ENCODE measurements at regions not wholly inside any gene's neighbourhood (a gene's known extent, or its start where the extent isn't known, plus 50 kb on each side); places are given as distances from the start of the nearest gene placed in this dataset.

DNA sequence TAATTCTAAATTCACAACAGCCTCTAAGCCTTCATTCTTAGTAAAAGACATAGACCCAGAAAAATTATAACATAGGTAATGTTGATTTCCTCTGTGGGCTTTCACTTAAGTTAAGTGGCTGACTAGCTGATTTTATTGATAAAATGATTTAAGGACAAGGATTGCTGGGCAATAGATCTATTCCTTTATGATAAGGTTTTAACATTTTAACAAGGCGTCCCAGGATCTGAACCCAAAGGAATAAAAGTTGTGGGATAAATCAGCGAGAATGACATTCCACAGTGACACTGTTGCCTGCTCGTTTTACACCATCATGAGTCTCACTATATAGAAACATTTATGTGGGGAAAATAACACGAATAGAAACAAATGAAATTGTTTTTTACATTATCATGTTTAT is 1151.0 kb downstream of the ZPLD1 start:
- Histone ChIP-seq H3K4me1 (ENCODE audit: insufficient read depth, low read length) (no peaks in the 10 kb centered on the region), H3K36me3 (ENCODE audit: insufficient read depth, low read length) (no peaks in the 10 kb centered on the region), H3K4me3 (ENCODE audit: insufficient read depth, low read length) (no peak overlapping the region), H3K27me3 (ENCODE audit: insufficient read depth, low read length) (no peaks in the 10 kb centered on the region), H3K79me2 (ENCODE audit: insufficient read depth, low read length) (no peaks in the 10 kb centered on the region), H3K9me3 (ENCODE audit: low read depth, low read length) (no peaks in the 10 kb centered on the region), H3K4me2 (ENCODE audit: insufficient read depth, low read length) (no peak overlapping the region), H4K20me1 (ENCODE audit: insufficient read depth, low read length) (no peaks in the 10 kb centered on the region), H3K27ac (ENCODE audit: low read depth, low read length) (no peak overlapping the region), H2AFZ (ENCODE audit: low read length) (no peak overlapping the region)
- DNase-seq (ENCODE audit: insufficient read length, low spot score, missing footprints): no peak
- TF ChIP-seq CTCF (IDR thresholded peaks at IDR 0.05; ENCODE audit: extremely low read depth, low read depth, low read length): no peak

DNA sequence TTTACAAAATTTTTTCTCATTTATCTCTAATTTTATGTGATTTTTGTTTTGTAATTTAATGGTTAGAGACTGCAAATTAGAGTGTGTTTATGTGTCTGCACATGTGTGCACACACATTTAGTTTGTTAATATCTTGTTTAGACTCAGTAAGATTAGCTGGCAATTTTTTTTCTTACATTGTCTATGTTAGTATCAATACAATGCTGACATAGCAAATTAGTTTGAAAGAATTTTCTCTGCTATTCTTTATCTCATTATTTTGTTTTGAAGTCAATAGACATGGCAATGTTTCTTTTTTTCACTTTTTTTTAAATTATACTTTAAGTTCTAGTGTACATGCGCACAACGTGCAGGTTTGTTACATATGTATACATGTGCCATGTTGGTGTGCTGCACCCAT is 1155.0 kb downstream of the ZPLD1 start:
- H3K36me3 ChIP-seq (ENCODE audit: insufficient read depth, low read length): no peaks in the 10 kb centered on the region
- DNase-seq (ENCODE audit: insufficient read length, low spot score, missing footprints): no peak
- H2AFZ ChIP-seq (ENCODE audit: low read length): no peak overlapping the region

GRCh38 chr3:103600844-103601243 is 1166.0 kb downstream of the ZPLD1 start:
- peaks cover 4% of the 10 kb centered on the region for H3K9me3 ChIP-seq (ENCODE audit: low read depth, low read length)
- H3K27me3 ChIP-seq (ENCODE audit: insufficient read depth, low read length): no peaks in the 10 kb centered on the region
- H3K4me3 ChIP-seq (ENCODE audit: insufficient read depth, low read length): no peak overlapping the region
- no peak for TF ChIP-seq CTCF (IDR thresholded peaks at IDR 0.05; ENCODE audit: extremely low read depth, low read depth, low read length)
- no peaks in the 10 kb centered on the region for H3K36me3 ChIP-seq (ENCODE audit: insufficient read depth, low read length)
- no peak overlapping the region for H3K27ac ChIP-seq (ENCODE audit: low read depth, low read length)
- no peak overlapping the region for H2AFZ ChIP-seq (ENCODE audit: low read length)
- no peaks in the 10 kb centered on the region for H3K79me2 ChIP-seq (ENCODE audit: insufficient read depth, low read length)
- H3K4me2 ChIP-seq (ENCODE audit: insufficient read depth, low read length): no peak overlapping the region
- no peaks in the 10 kb centered on the region for H3K4me1 ChIP-seq (ENCODE audit: insufficient read depth, low read length)
- H4K20me1 ChIP-seq (ENCODE audit: insufficient read depth, low read length): no peaks in the 10 kb centered on the region
- DNase-seq (ENCODE audit: insufficient read length, low spot score, missing footprints): no peak

More for the DNA sequence above, 1155.0 kb downstream of the ZPLD1 start:
- no peaks in the 10 kb centered on the region for H3K4me1 ChIP-seq (ENCODE audit: insufficient read depth, low read length)
- H3K79me2 ChIP-seq (ENCODE audit: insufficient read depth, low read length): no peaks in the 10 kb centered on the region
- H3K4me2 ChIP-seq (ENCODE audit: insufficient read depth, low read length): no peak overlapping the region
- H3K9me3 ChIP-seq (ENCODE audit: low read depth, low read length): no peaks in the 10 kb centered on the region
- H3K4me3 ChIP-seq (ENCODE audit: insufficient read depth, low read length): no peak overlapping the region
- no peaks in the 10 kb centered on the region for H4K20me1 ChIP-seq (ENCODE audit: insufficient read depth, low read length)
- no peak overlapping the region for H3K27ac ChIP-seq (ENCODE audit: low read depth, low read length)
- no peaks in the 10 kb centered on the region for H3K27me3 ChIP-seq (ENCODE audit: insufficient read depth, low read length)
- TF ChIP-seq CTCF (IDR thresholded peaks at IDR 0.05; ENCODE audit: extremely low read depth, low read depth, low read length): no peak

DNA sequence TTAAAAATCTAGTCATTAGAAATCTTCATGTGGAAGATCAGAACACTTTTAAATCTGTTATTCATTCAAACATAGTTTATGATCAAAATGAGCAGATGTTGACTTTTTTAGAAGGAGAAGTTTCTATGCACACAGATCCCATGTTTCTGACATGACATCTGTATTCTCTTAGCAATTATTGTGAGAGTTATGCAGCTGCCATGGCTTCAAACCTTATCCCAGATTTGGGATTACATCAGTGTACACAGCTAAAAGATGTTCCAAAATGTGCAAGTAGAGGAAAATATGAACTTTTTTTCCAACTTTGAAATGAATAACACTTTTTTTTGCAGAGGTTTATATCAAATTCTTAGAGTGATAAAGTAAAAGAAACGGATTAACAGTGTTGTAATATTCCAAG is 1166.9 kb downstream of the ZPLD1 start:
- H4K20me1 ChIP-seq (ENCODE audit: insufficient read depth, low read length): no peaks in the 10 kb centered on the region

More for the DNA sequence above, 1166.9 kb downstream of the ZPLD1 start:
- H3K27me3 ChIP-seq (ENCODE audit: insufficient read depth, low read length): no peaks in the 10 kb centered on the region
- no peak overlapping the region for H3K4me2 ChIP-seq (ENCODE audit: insufficient read depth, low read length)
- peaks cover 4% of the 10 kb centered on the region for H3K9me3 ChIP-seq (ENCODE audit: low read depth, low read length)
- no peak for TF ChIP-seq CTCF (IDR thresholded peaks at IDR 0.05; ENCODE audit: extremely low read depth, low read depth, low read length)
- no peaks in the 10 kb centered on the region for H3K4me1 ChIP-seq (ENCODE audit: insufficient read depth, low read length)
- H3K4me3 ChIP-seq (ENCODE audit: insufficient read depth, low read length): no peak overlapping the region
- DNase-seq (ENCODE audit: insufficient read length, low spot score, missing footprints): no peak
- H2AFZ ChIP-seq (ENCODE audit: low read length): no peak overlapping the region
- no peaks in the 10 kb centered on the region for H3K79me2 ChIP-seq (ENCODE audit: insufficient read depth, low read length)
- no peak overlapping the region for H3K27ac ChIP-seq (ENCODE audit: low read depth, low read length)
- no peaks in the 10 kb centered on the region for H3K36me3 ChIP-seq (ENCODE audit: insufficient read depth, low read length)

Measured in osteoblast (primary cell).